ENCODE measurements at regions not wholly inside any gene's neighbourhood (a gene's known extent, or its start where the extent isn't known, plus 50 kb on each side); places are given as distances from the start of the nearest gene placed in this dataset.

DNA sequence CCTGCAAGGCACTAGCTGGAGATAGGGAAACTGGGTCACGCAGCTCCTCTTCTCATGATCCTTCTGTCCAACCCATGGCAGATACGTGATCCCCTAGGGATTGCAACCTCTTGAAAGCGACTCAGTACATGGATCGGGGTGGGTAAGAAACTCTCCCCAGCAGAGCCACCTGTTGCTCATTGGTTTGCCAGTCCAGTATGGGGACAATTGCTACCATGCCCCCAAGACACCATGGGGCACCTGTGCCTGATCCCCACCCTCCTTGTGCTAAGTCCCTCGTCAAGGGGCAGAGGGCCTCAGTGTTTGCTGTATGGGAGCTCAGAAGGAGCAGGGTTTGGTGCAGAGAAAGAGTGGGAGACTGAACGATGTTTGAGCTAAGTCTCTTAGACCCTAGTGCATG is 500.9 kb downstream of the ENC1 start:
- Histone ChIP-seq H3K27ac (no peak overlapping the region), H3K27me3 (peaks cover 0 to 4% (median 0%) of the 10 kb centered on the region in 9 donors), H3K9me3 (no peaks in the 10 kb centered on the region), H3K4me1 (peaks cover 0 to 7% (median 0%) of the 10 kb centered on the region in 12 donors), H3K4me3 (no peak overlapping the region), H3K36me3 (no peaks in the 10 kb centered on the region)
- ATAC-seq (peak in 1 of 4 donors; percentile 34), DNase-seq (no peak)
- WGBS, 4 donors: 94 to 97% (median 96%) methylated on average over 6 of the region's 6 CpGs
- intact Hi-C loops (cut with DNase I): no loop called here
- TF ChIP-seq POLR2A (IDR thresholded peaks at IDR 0.05): no peak
- TF ChIP-seq, protein P1, sequence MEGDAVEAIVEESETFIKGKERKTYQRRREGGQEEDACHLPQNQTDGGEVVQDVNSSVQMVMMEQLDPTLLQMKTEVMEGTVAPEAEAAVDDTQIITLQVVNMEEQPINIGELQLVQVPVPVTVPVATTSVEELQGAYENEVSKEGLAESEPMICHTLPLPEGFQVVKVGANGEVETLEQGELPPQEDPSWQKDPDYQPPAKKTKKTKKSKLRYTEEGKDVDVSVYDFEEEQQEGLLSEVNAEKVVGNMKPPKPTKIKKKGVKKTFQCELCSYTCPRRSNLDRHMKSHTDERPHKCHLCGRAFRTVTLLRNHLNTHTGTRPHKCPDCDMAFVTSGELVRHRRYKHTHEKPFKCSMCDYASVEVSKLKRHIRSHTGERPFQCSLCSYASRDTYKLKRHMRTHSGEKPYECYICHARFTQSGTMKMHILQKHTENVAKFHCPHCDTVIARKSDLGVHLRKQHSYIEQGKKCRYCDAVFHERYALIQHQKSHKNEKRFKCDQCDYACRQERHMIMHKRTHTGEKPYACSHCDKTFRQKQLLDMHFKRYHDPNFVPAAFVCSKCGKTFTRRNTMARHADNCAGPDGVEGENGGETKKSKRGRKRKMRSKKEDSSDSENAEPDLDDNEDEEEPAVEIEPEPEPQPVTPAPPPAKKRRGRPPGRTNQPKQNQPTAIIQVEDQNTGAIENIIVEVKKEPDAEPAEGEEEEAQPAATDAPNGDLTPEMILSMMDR (IDR thresholded peaks at IDR 0.05): no peak

DNA sequence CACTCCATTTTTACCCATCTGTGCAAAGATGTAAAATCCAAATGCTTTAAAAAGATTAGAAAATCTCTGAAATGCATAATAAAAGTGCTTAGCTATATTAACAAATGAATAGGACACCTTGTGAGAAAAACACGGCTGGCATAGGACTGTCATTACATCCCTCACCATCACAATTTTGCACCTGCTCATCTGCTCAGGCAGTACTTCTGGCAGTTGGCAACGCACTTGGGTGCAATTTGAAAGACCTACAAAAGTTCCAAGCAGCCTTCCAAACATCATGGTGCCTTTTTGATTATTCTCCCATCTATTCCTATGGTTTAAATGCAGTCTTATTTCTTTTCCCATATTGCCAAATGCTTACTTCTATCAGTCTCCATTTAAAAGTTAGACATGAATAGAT is 501.8 kb downstream of the ENC1 start:
- DNase-seq (no peak), ATAC-seq (no peak)
- no peak overlapping the region for H3K4me3 ChIP-seq
- intact Hi-C loops (cut with DNase I): no loop called here
- no peak for TF ChIP-seq POLR2A (IDR thresholded peaks at IDR 0.05)
- TF ChIP-seq, protein P1 (IDR thresholded peaks at IDR 0.05): no peak
- peaks cover 0 to 7% (median 0%) of the 10 kb centered on the region in 12 donors for H3K4me1 ChIP-seq
- peaks cover 0 to 4% (median 0%) of the 10 kb centered on the region in 9 donors for H3K27me3 ChIP-seq
- no peaks in the 10 kb centered on the region for H3K9me3 ChIP-seq
- no peaks in the 10 kb centered on the region for H3K36me3 ChIP-seq
- no peak overlapping the region for H3K27ac ChIP-seq
- 82 to 88% (median 84%) methylated on average over 2 of the region's 2 CpGs for WGBS, 4 donors

DNA sequence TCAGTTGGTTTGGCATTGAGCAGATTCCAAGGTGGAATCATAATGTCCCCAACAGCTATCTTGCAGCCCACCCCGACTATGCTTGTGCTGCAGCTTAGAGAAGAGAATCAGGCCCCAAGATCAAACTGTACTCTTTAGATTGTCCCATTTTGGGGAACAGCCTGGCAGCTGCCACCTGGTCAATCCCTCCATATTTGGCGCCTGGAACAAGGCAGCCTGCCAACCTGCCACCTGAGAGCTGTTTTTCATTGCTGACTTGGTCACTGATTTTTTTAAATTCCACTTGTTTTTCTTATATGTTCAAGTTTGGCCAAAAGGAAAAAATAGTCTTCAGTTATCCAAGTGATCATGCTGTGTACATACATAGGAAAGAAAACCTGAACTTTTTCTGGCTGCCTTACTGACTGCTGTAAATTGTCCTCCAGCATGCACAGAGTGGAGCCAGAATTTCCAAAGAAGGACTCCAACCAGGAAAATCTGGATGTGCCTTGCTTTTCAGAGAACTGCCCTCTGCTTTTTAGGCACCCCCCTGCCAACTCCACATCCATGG is 504.2 kb downstream of the ENC1 start:
- Histone ChIP-seq H3K9me3 (no peaks in the 10 kb centered on the region), H3K27me3 (peaks cover 0 to 4% (median 0%) of the 10 kb centered on the region in 9 donors), H3K36me3 (no peaks in the 10 kb centered on the region), H3K27ac (no peak overlapping the region), H3K4me3 (no peak overlapping the region), H3K4me1 (no peaks in the 10 kb centered on the region)
- DNase-seq (no peak), ATAC-seq (no peak)
- TF ChIP-seq, protein P1 (IDR thresholded peaks at IDR 0.05): no peak
- TF ChIP-seq POLR2A (IDR thresholded peaks at IDR 0.05): no peak
- WGBS, 4 donors: 89 to 95% (median 93%) methylated on average over 2 of the region's 2 CpGs
- intact Hi-C loops (cut with DNase I): no loop called here

DNA sequence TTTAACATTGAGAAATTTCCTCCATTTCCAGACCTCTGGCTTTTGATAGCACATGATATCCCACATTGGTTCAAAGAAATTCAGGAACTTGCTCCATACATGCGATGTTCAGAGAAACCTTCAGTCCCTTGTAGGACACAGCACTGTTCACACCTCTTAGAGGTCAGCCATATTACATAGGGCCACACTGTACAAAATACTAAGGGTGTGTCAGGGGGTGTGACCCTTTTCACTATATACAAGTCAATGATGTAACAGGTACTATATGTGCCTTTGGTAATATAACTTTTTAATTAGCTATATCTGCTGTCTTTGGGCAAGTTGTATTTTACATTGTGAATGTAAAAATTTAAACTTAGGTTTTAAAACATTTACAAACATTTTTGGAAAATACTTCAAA is 505.5 kb downstream of the ENC1 start:
- DNase-seq: no peak
- Histone ChIP-seq H3K9me3 (no peaks in the 10 kb centered on the region), H3K27me3 (peaks cover 0 to 4% (median 0%) of the 10 kb centered on the region in 9 donors), H3K4me1 (no peaks in the 10 kb centered on the region), H3K27ac (no peak overlapping the region), H3K4me3 (no peak overlapping the region), H3K36me3 (no peaks in the 10 kb centered on the region)
- ATAC-seq: no peak
- TF ChIP-seq, protein P1 (IDR thresholded peaks at IDR 0.05): no peak
- no peak for TF ChIP-seq POLR2A (IDR thresholded peaks at IDR 0.05)
- intact Hi-C loops (cut with DNase I): no loop called here
- WGBS, 4 donors: 97 to 100% (median 99%) methylated on average over 1 of the region's 1 CpG
